CD14-positive monocyte (primary cell): ENCODE measurements at regions not wholly inside any gene's neighbourhood (a gene's known extent, or its start where the extent isn't known, plus 50 kb on each side); places are given as distances from the start of the nearest gene placed in this dataset.

Experiments
- DNase-seq, 3 donors: peaks; one replicate each; pipeline ENCODE4 v3.0.0-alpha.2; 2011 to 2022
- H2AFZ ChIP-seq: 2 replicates; pipeline ENCODE4 v1.6.0; 2012; ENCODE audit warnings: mild to moderate bottlenecking, low read depth, low read length, inconsistent platforms; ENCODE audit not compliant: insufficient read depth, poor library complexity, severe bottlenecking
- H3K27ac ChIP-seq, 2 donors: 1 replicate in 1 of 2; 2 replicates in 1 of 2; pipeline ENCODE4 v1.5.1; 2012 to 2013; ENCODE audit warnings: low read length in 2 of 2, control low read depth in 1 of 2, inconsistent platforms in 1 of 2, low read depth in 1 of 2, mild to moderate bottlenecking in 1 of 2
- H3K27me3 ChIP-seq, 2 donors: one replicate each; pipeline versions ENCODE4 v1.6.0 to v1.6.1; 2011 to 2013; ENCODE audit warnings: low read length in 2 of 2; ENCODE audit not compliant: control insufficient read depth in 2 of 2, insufficient read depth in 2 of 2
- H3K36me3 ChIP-seq, 2 donors: replicated peaks in 1 of 2; 1 replicate in 1 of 2; 2 replicates in 1 of 2; pipeline versions ENCODE4 v1.5.1 to v1.6.1; 2012 to 2013; ENCODE audit warnings: low read length in 2 of 2, control low read depth in 1 of 2, inconsistent platforms in 1 of 2, mild to moderate bottlenecking in 1 of 2; ENCODE audit not compliant: insufficient read depth in 2 of 2, control insufficient read depth in 1 of 2
- H3K4me1 ChIP-seq, 2 donors: 1 replicate in 1 of 2; 2 replicates in 1 of 2; pipeline versions ENCODE4 v1.5.1 to v1.6.1; 2012 to 2013; ENCODE audit warnings: low read length in 2 of 2, control low read depth in 1 of 2, inconsistent platforms in 1 of 2, mild to moderate bottlenecking in 1 of 2, moderate library complexity in 1 of 2; ENCODE audit not compliant: insufficient read depth in 2 of 2, control insufficient read depth in 1 of 2
- H3K4me2 ChIP-seq: replicated peaks from 2 replicates; pipeline ENCODE3; 2012; ENCODE audit warnings: low read length, moderate library complexity, mild to moderate bottlenecking; ENCODE audit not compliant: poor library complexity, severe bottlenecking; ENCODE audit errors: extremely low read depth
- H3K4me3 ChIP-seq, 3 experiments: fragments of 200-600 bp in 1 of 3; sonication (generic) in 1 of 3; replicated peaks in 1 of 3; 1 replicate in 2 of 3; 2 replicates in 1 of 3; pipeline ENCODE4 v1.5.1; 2011 to 2013; ENCODE audit warnings: low read length in 3 of 3, mild to moderate bottlenecking in 3 of 3, control low read depth in 2 of 3, low read depth in 2 of 3, inconsistent platforms in 1 of 3, moderate library complexity in 1 of 3
- H3K79me2 ChIP-seq: 2 replicates; pipeline ENCODE4 v1.6.0; 2012; ENCODE audit warnings: mild to moderate bottlenecking, control low read depth, inconsistent platforms, low read length, moderate library complexity; ENCODE audit not compliant: insufficient read depth
- H3K9ac ChIP-seq: 2 replicates; pipeline ENCODE4 v1.6.0; 2017; ENCODE audit warnings: low read length, mild to moderate bottlenecking; ENCODE audit not compliant: insufficient read depth, poor library complexity, severe bottlenecking
- H3K9me3 ChIP-seq, 2 donors: replicated peaks in 1 of 2; 1 replicate in 1 of 2; 2 replicates in 1 of 2; pipeline versions ENCODE4 v1.5.1 to v1.6.1; 2012 to 2013; ENCODE audit warnings: low read length in 2 of 2, control low read depth in 1 of 2; ENCODE audit not compliant: control insufficient read depth in 1 of 2, insufficient read depth in 1 of 2
- H4K20me1 ChIP-seq: 2 replicates; pipeline ENCODE4 v1.6.0; 2012; ENCODE audit warnings: mild to moderate bottlenecking, low read length, control low read depth, moderate library complexity; ENCODE audit not compliant: insufficient read depth
- H3K27ac Mint-ChIP-seq, 7 donors: one replicate each; pipeline ENCODE4 v1.8.0; 2020; ENCODE audit warnings: mild to moderate bottlenecking in 7 of 7, mixed read lengths in 7 of 7, moderate library complexity in 6 of 7, inconsistent platforms in 2 of 7
- H3K27me3 Mint-ChIP-seq, 3 donors: one replicate each; pipeline ENCODE4 v1.8.0; 2021 to 2022; ENCODE audit warnings: low read depth in 3 of 3, mild to moderate bottlenecking in 3 of 3, mixed read lengths in 3 of 3, moderate library complexity in 3 of 3, inconsistent platforms in 1 of 3
- H3K36me3 Mint-ChIP-seq, 2 donors: one replicate each; pipeline ENCODE4 v1.8.0; 2020; ENCODE audit warnings: mixed read lengths in 2 of 2, inconsistent platforms in 1 of 2, mild to moderate bottlenecking in 1 of 2
- H3K4me1 Mint-ChIP-seq: one replicate; pipeline ENCODE4 v1.8.0; 2020; ENCODE audit warnings: mild to moderate bottlenecking, mixed read lengths
- H3K4me3 Mint-ChIP-seq, 2 donors: one replicate each; pipeline ENCODE4 v1.8.0; 2020; ENCODE audit warnings: mild to moderate bottlenecking in 2 of 2, mixed read lengths in 2 of 2, moderate library complexity in 1 of 2
- H3K9me3 Mint-ChIP-seq, 7 donors: one replicate each; pipeline ENCODE4 v1.8.0; 2020 to 2022; ENCODE audit warnings: mixed read lengths in 7 of 7, mild to moderate bottlenecking in 6 of 7, moderate library complexity in 6 of 7, inconsistent platforms in 2 of 7
- WGBS: methylation state at CpG from one replicate; pipeline ENCODE4 v1.1.5; 2013; ENCODE audit warnings: missing lambda C conversion rate; ENCODE audit not compliant: insufficient coverage; 5-methylcytosine and 5-hydroxymethylcytosine counted together
- intact Hi-C, 2 donors: fragments of 100-400 bp; cut with micrococcal nuclease; formaldehyde crosslinking; loops; one replicate each; pipeline versions ENCODE4 v1.15.0 to v1.15.1; 2023
- TF ChIP-seq, protein P1 (sequence below): fragments of 200-600 bp; IDR thresholded peaks from one replicate; pipeline ENCODE4 v1.8.0; 2022; ENCODE audit warnings: antibody characterized with exemption, mild to moderate bottlenecking

DNA sequence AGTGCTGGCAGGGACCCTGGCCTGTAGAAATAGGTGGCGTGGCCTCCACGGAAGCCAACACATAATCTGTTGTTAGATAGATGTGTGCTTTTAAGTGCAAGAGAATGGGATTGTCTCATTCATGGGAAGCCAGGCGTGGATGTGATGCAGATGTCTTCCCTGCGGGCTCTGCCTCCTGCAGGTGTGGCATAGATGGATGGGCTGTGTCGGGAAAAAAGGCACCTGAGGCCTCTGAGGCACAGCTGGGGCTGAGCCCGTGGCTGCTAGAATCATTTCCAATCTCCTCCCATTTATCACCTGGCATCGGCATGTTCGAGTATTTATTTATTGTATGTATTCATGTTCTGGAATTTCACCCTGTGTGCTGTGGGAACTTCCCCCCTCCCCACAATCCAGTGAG lies 353.4 kb upstream of the AJAP1 start:
- H3K4me3 Mint-ChIP-seq = no peak overlapping the region
- Histone ChIP-seq H3K9me3 (peaks cover 8 to 40% of the 10 kb centered on the region in 2 donors), H3K27ac (no peak overlapping the region), H3K79me2 (no peaks in the 10 kb centered on the region), H3K4me3 (no peak overlapping the region), H4K20me1 (no peaks in the 10 kb centered on the region), H3K27me3 (no peaks in the 10 kb centered on the region), H3K9ac (no peak overlapping the region), H3K4me1 (no peaks in the 10 kb centered on the region), H2AFZ (no peak overlapping the region), H3K36me3 (no peaks in the 10 kb centered on the region), H3K4me2 (no peak overlapping the region)
- peaks cover 0 to 4% (median 0%) of the 10 kb centered on the region in 3 donors for H3K27me3 Mint-ChIP-seq
- H3K36me3 Mint-ChIP-seq = no peaks in the 10 kb centered on the region
- DNase-seq = no peak
- WGBS = 100% methylated on average over 3 of the region's 8 CpGs
- no peak overlapping the region for H3K27ac Mint-ChIP-seq
- H3K4me1 Mint-ChIP-seq = no peaks in the 10 kb centered on the region
- intact Hi-C loops = no loop called here
- TF ChIP-seq, protein P1, sequence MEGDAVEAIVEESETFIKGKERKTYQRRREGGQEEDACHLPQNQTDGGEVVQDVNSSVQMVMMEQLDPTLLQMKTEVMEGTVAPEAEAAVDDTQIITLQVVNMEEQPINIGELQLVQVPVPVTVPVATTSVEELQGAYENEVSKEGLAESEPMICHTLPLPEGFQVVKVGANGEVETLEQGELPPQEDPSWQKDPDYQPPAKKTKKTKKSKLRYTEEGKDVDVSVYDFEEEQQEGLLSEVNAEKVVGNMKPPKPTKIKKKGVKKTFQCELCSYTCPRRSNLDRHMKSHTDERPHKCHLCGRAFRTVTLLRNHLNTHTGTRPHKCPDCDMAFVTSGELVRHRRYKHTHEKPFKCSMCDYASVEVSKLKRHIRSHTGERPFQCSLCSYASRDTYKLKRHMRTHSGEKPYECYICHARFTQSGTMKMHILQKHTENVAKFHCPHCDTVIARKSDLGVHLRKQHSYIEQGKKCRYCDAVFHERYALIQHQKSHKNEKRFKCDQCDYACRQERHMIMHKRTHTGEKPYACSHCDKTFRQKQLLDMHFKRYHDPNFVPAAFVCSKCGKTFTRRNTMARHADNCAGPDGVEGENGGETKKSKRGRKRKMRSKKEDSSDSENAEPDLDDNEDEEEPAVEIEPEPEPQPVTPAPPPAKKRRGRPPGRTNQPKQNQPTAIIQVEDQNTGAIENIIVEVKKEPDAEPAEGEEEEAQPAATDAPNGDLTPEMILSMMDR = no peak
- peaks cover 18 to 30% (median 19%) of the 10 kb centered on the region in 7 donors for H3K9me3 Mint-ChIP-seq

DNA sequence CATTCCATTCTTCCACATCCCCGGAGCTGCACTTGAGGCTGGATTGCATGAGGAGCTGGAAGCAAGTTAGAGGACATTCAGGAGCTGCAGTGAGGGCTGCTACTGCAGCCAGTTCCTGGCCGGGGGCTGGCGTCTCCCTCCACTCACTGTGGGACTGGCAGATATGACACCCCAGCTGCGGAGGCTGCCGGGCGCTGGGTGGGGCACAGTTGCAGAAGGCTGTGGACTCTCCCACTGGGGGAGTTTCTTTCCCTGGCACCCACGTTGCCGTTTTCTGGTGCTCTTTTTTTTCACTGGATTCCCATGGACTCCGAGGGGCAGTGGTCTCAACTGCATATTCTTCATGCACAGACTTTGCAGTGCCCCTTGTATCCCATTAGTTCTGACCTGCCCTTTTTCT lies 351.1 kb upstream of the AJAP1 start:
- Mint-ChIP-seq H3K4me3 (no peak overlapping the region), H3K36me3 (no peaks in the 10 kb centered on the region), H3K4me1 (no peaks in the 10 kb centered on the region), H3K27me3 (peaks cover 0 to 4% (median 0%) of the 10 kb centered on the region in 3 donors), H3K9me3 (peaks cover 7 to 26% (median 19%) of the 10 kb centered on the region in 7 donors), H3K27ac (no peak overlapping the region)
- no peak overlapping the region for H3K27ac ChIP-seq
- TF ChIP-seq, protein P1 = no peak
- no peak overlapping the region for H3K9ac ChIP-seq
- H3K9me3 ChIP-seq = peaks cover 8 to 47% of the 10 kb centered on the region in 2 donors
- no peaks in the 10 kb centered on the region for H3K36me3 ChIP-seq
- H3K79me2 ChIP-seq = no peaks in the 10 kb centered on the region
- no peaks in the 10 kb centered on the region for H4K20me1 ChIP-seq
- H3K4me2 ChIP-seq = no peak overlapping the region
- H3K4me3 ChIP-seq = no peak overlapping the region
- intact Hi-C loops = no loop called here
- no peak overlapping the region for H2AFZ ChIP-seq
- WGBS = 85% methylated on average over 9 of the region's 9 CpGs
- H3K27me3 ChIP-seq = no peaks in the 10 kb centered on the region
- no peaks in the 10 kb centered on the region for H3K4me1 ChIP-seq
- DNase-seq = no peak
